ENCODE measurements at regions not wholly inside any gene's neighbourhood (a gene's known extent, or its start where the extent isn't known, plus 50 kb on each side); places are given as distances from the start of the nearest gene placed in this dataset.

DNA sequence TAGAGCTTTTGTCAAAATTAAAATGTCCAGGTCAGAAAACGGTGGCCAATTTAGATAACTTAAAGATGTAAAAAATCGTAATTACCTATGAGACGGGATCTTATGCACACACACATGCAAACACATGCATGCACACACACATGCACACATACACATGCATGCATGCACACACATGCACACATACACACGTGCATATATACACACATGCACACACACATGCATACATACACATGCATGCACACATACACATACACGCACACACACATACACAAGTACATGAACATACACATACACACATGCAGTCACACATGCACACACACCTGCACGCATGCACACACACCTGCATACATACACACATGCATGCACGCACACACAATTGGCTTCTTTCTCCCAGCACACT, 362.0 kb downstream of the IRX1 start:
- DNase-seq (ENCODE audit: low read depth) = no peak

DNA sequence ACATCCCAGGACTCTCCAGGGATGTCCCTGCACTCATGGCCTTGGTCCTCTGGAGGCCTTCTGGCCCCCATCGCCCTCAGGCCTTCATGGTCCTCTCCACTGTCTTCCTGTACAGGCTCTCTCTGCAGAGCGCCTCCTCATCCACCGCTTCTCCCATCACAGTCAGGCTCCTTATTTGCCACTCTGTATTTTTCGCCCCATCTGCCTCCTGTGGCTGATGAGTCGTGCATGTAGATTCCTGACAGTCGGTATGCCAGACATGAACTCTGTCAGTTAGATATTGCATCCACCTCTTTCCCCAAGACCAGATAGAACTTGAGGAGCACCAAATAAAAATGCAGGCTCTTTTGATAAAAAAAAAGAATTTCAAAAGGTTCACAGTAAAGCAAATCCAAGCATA, 362.8 kb downstream of the IRX1 start:
- no peak for DNase-seq (ENCODE audit: low read depth)

DNA sequence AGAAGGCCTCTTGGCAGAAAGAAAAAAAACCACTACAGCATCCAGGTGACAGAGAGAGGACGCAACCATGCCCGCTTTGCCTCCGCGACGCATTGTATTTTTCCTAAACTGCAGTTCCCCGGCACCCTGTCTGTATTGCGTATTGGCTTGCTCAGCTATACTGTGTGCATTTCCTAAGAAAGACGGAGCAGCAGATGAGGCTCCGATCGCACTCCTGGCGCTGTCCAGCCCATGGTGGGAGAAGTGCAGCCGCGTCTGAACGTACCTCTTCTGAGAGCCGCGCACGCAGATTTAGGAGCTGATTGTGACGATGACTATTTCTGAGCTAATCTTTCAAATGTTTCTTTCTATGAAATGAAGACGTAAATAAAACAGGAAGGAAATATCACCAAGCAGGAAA, 366.5 kb downstream of the IRX1 start:
- no peak for DNase-seq (ENCODE audit: low read depth)

DNA sequence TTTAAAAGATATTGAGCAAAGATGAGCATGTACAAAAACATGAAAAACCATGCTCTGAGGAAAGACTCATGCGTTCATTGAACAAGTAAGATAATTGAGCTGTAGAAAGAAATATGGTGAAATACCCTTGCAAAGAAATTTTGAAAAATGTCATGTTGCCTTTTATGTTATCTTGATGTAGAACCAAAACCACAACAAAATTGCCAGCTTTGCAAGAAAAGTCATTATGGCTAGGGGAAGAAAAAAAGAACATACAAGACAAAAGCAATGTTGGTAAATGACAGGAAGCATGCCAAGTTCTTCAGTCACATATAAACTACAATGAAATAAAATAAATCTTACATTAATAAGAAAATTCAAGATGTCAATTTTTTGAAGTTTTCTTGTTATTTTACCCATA, 368.0 kb downstream of the IRX1 start:
- no peak for DNase-seq (ENCODE audit: low read depth)

DNA sequence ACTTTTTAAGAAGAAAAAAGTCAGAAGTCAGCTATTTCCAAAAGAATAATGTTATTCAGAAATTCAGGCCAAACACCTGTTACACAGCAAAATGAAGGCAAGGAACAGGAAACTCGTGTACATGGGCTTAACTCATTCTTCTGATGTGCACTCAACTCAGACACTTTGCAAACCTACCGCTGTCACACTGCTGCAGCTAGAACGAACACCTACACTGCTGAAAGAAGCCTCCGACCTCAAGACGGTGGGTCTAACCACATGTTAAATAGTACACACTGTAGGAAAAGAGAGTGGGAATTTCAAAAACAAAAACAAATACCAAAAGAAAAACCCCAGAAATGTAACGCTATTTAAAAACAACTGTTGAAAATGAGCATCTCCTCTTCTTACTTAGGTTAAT, 384.5 kb downstream of the IRX1 start:
- DNase-seq (ENCODE audit: low read depth) = no peak

DNA sequence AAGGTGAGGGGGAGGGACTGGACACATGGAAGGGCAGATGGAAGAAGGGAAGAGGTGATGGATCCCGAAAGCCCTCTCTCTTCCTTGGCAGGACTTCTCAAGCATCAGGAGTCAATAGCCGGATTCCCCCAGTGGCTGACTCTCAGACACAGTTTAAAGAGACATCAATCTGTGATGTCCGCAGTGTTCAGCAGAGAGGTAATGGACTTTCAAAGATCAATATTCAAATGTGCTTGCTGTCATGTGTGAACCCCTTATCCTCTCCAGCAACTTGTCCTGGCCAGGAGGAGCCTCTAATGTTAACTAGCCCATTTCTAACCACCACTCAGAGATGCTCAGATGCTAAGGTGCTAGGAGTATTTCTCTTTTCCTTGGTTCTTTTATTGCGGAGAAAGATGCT, 392.2 kb downstream of the IRX1 start:
- no peak for DNase-seq (ENCODE audit: low read depth)

DNA sequence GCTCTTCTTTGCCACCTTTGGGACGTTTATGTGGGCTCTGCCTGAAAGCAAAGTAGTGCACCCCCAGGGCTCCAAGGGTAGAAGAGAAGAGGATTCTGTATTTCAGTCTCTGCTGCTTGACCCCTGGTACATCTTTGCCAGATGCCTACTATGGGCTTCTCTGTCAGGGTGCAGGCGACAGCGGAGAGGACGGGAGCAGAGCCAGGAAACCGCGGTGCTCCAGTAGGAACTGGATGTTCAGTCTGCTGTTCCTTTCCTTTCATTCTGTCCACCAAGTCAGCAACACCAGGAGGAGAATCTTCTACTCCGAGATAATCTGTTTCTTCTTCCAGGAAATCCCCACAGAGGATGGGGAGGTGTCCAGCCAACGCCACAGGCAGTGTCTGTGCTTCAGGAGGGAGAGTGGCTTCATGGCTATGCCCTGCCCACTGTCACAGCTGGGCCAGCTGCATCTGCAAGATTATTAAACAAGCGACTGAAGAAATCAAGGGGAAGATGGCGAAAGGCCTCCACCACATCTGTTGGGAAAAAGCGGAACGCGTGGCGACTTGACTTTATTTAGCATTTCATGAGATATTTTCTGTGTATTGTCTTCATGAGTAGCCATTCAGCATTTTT, 398.3 kb downstream of the IRX1 start:
- no peak for DNase-seq (ENCODE audit: low read depth)

DNA sequence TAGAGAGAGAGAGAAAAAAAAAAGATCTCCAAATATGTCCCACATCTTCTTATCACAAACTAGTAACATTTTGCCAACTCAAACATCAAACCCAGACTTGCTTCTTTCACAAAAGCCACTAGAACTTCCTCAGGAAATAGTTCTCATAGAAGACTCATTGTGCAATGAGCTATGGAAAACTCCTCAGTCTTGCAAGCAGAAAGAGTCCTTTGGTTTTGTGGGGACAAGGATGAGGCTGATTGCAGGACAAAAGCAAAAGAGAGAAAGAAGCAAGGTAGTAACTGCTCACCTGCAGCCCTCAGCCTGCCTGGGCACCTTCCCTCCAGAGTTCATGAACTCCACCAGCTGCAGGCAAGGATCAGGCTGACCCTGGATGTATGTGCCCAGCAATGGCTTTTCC, 399.0 kb downstream of the IRX1 start:
- DNase-seq (ENCODE audit: low read depth) = no peak

- no peak for DNase-seq (ENCODE audit: low read depth)
These were observed 400.5 kb downstream of the IRX1 start for GRCh38 chr5:3995954-3996619.

DNA sequence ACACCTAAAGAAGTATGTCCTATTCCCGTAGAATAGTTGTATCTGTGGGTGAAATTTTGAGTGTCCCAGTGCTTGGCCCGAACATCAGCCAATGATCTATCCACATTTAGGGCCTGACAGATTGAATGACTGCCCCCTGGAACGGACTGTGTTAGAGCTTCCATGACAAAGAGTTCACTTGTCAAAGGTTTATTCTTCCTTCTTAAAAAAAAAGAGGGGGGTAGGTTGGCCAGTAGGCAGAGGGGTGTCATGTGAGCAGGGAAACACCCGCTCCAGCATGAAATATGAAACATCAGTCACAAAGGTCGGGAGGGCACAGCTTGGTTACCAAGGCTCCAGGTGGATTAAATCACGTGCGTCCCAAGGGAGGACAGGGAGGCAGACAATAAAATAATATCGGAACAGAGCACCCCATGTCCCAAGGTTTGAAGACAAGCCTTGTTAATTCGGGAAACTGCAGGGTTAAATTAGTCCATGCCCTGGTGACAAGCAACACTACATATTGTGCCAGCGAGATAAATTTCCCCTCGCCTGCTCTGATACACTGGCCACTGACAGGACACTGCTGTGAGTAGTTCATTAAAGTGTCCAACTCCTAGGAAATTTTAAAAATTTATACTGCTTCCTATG, 401.2 kb downstream of the IRX1 start:
- no peak for DNase-seq (ENCODE audit: low read depth)

DNA sequence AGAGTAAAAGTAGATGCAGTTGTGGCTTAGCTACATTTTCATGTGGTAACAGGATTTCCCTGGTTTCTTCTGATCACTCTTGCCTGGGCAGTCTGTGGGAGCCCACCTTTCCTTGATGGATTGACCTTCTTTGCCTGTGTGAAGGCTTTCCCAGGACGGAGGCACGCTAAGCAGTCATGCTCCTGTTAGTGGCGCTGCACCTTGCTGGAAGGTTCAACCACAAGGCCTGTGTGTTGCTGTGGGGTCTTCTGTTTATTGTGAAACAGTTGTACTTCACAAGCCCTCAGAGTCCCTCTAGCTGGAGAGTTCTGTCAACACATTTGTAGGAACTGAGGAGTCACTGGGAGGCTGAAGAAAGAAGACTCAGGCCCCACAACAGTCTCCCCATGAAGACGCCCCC, 402.0 kb downstream of the IRX1 start:
- DNase-seq (ENCODE audit: low read depth) = no peak

- DNase-seq (ENCODE audit: low read depth) = no peak
These were observed 404.3 kb downstream of the IRX1 start for GRCh38 chr5:3999929-4000328.

- DNase-seq (ENCODE audit: low read depth) = no peak
These were observed 405.4 kb downstream of the IRX1 start for GRCh38 chr5:4001004-4001403.

- no peak for DNase-seq (ENCODE audit: low read depth)
These were observed 406.3 kb downstream of the IRX1 start for GRCh38 chr5:4001758-4002533.

GRCh38 chr5:4005335-4005734, 409.7 kb downstream of the IRX1 start:
- DNase-seq (ENCODE audit: low read depth) = no peak

DNA sequence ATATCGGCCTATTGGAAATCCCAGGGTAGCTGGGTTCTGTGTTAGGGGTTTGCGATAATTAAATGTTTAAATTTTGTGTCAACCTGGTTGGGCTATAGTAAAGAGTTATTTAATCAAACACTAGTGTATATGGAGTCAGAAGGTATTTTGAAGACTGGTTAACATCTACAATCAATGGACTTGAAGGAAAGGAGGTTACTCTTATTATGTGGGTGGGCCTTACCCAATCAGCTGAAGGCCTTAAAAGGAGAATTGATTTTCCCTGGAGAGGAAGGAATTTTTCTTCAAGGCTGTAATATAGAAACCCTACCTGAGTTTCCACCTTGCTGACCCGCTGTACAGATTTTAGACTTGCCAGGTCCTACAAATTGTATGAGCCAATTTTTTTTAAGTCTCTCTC, 411.4 kb downstream of the IRX1 start:
- DNase-seq (ENCODE audit: low read depth) = no peak

DNA sequence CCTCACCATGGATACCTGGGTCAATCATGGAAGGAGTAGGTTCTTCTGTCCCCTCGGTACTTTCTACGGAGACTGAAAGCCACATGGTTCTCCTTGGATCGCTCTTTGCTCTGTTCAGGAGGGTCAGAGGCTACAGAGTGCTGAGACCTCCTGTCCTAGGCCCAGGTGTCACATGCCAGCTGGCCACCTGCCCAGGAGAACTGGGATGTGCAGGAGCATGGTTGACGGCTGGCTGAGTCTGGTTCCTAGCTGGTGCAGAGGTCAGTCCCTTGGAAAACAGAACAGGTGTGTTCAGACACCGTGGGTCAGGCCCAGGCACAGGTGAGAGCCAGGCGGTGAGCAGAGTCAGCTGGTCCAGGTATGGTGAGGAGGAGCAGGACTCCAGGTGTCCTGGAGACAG, 416.3 kb downstream of the IRX1 start:
- no peak for DNase-seq (ENCODE audit: low read depth)

GRCh38 chr5:4013106-4013898, 417.7 kb downstream of the IRX1 start:
- DNase-seq (ENCODE audit: low read depth) = no peak

DNA sequence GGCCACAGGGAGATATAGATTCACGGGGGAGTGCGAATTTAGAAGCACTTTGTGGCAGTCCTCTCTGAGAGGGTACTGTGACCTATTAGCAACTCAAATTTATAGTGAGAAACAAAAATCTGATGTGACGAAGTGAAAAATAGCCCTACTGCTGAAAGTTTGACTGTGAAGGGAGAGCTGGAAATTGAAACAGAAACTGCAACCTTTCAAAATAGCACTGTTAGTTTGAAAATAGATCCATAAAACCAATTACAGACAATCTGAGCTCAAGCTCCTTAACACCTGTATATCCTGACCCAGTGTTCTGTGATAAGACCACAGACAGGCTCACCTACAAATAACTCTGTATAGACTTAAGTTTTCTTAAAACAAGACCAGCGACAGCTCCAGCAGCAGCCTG, 420.1 kb downstream of the IRX1 start:
- no peak for DNase-seq (ENCODE audit: low read depth)

GRCh38 chr5:4017076-4017803, 421.6 kb downstream of the IRX1 start:
- DNase-seq (ENCODE audit: low read depth) = no peak

DNA sequence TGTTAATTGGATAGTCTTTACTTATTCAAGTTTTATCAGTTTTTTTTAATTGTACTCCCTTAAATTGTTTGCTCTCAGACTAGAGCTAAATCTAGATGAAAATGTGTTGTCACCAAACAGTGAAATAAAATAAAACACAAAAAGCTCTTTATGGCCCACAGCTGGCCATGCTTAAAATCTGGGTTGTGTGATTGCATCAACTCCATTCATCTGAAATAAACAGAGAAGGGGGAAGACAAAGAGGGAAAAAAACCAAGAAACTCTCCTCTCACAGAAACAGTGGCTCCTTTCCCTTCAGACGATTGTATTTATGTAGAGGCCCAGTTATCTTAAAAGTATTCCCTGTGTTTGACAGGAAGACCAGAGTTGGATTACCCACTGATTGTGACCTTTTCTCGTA, 422.4 kb downstream of the IRX1 start:
- no peak for DNase-seq (ENCODE audit: low read depth)
